ENCODE measurements at regions not wholly inside any gene's neighbourhood (a gene's known extent, or its start where the extent isn't known, plus 50 kb on each side); places are given as distances from the start of the nearest gene placed in this dataset.

DNA sequence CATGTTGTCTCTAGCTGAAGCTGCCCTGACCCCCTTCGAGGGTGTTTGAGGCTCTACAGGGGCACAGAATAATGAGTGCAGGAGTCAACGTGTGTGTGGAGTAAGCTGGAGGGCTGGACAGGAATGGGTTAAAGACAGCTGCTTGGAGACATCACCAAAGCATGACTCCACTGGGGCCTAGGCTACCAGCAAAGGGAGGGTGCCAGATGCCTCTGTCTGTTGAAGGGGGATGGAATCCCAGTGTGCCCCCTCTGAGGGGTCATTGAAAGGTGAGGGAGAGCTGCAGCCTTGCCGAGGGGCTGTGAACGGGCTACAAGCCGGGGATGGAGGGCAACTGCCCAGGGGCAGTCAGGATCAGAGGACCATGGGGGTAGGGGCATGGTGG, 51.7 kb upstream of the PODXL start:
- TF ChIP-seq, protein P1, sequence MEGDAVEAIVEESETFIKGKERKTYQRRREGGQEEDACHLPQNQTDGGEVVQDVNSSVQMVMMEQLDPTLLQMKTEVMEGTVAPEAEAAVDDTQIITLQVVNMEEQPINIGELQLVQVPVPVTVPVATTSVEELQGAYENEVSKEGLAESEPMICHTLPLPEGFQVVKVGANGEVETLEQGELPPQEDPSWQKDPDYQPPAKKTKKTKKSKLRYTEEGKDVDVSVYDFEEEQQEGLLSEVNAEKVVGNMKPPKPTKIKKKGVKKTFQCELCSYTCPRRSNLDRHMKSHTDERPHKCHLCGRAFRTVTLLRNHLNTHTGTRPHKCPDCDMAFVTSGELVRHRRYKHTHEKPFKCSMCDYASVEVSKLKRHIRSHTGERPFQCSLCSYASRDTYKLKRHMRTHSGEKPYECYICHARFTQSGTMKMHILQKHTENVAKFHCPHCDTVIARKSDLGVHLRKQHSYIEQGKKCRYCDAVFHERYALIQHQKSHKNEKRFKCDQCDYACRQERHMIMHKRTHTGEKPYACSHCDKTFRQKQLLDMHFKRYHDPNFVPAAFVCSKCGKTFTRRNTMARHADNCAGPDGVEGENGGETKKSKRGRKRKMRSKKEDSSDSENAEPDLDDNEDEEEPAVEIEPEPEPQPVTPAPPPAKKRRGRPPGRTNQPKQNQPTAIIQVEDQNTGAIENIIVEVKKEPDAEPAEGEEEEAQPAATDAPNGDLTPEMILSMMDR (IDR thresholded peaks at IDR 0.05) = no peak
- TF ChIP-seq POLR2A (IDR thresholded peaks at IDR 0.05) (no peak), POLR2AphosphoS5 (IDR thresholded peaks at IDR 0.05; ENCODE audit: insufficient read depth in 1 of 2, low read depth in 1 of 2) (no peak)

All from vagina (tissue), 2 donors.